Subcutaneous abdominal adipose tissue (tissue), 5 donors: ENCODE measurements at regions not wholly inside any gene's neighbourhood (a gene's known extent, or its start where the extent isn't known, plus 50 kb on each side); places are given as distances from the start of the nearest gene placed in this dataset.

Experiments
- H3K27ac ChIP-seq: one replicate; pipeline ENCODE4 v1.7.0; 2013; ENCODE audit warnings: low read depth, mild to moderate bottlenecking, inconsistent platforms, low read length, moderate library complexity
- H3K27me3 ChIP-seq, 5 donors: one replicate each; pipeline ENCODE4 v1.7.0; 2013; ENCODE audit warnings: low read length in 5 of 5, inconsistent platforms in 1 of 5; ENCODE audit not compliant: control insufficient read depth in 5 of 5, insufficient read depth in 4 of 5
- H3K36me3 ChIP-seq, 5 donors: one replicate each; pipeline ENCODE4 v1.7.0; 2013; ENCODE audit warnings: low read length in 5 of 5; ENCODE audit not compliant: control insufficient read depth in 5 of 5, insufficient read depth in 5 of 5
- H3K4me1 ChIP-seq, 5 donors: one replicate each; pipeline ENCODE4 v1.7.0; 2013; ENCODE audit warnings: low read length in 5 of 5, mild to moderate bottlenecking in 3 of 5, moderate library complexity in 1 of 5; ENCODE audit not compliant: control insufficient read depth in 5 of 5, insufficient read depth in 5 of 5
- H3K4me3 ChIP-seq, 5 donors: one replicate each; pipeline ENCODE4 v1.7.0; 2013; ENCODE audit warnings: low read length in 5 of 5, low read depth in 1 of 5
- H3K9ac ChIP-seq, 5 donors: one replicate each; pipeline ENCODE4 v1.7.0; 2013; ENCODE audit warnings: low read length in 5 of 5, mild to moderate bottlenecking in 4 of 5, moderate library complexity in 3 of 5
- H3K9me3 ChIP-seq, 5 donors: one replicate each; pipeline ENCODE4 v1.7.0; 2013; ENCODE audit warnings: low read length in 5 of 5; ENCODE audit not compliant: control insufficient read depth in 5 of 5
- donor health status: healthy.
- donor health status: healthy.
- donor health status: healthy.
- donor health status: healthy.
- donor health status: healthy.

GRCh38 chr6:54050750-54051149, 60.5 kb upstream of the MLIP start:
- H3K4me1 ChIP-seq = peaks cover 0 to 13% (median 7%) of the 10 kb centered on the region in 5 donors
- H3K27ac ChIP-seq = no peak overlapping the region
- no peaks in the 10 kb centered on the region for H3K27me3 ChIP-seq
- no peaks in the 10 kb centered on the region for H3K9me3 ChIP-seq
- H3K9ac ChIP-seq = no peak overlapping the region
- no peak overlapping the region for H3K4me3 ChIP-seq
- H3K36me3 ChIP-seq = no peaks in the 10 kb centered on the region

- no peak overlapping the region for H3K27ac ChIP-seq
- no peaks in the 10 kb centered on the region for H3K36me3 ChIP-seq
- H3K4me1 ChIP-seq = peaks cover 0 to 28% (median 7%) of the 10 kb centered on the region in 5 donors
- H3K9ac ChIP-seq = no peak overlapping the region
- H3K27me3 ChIP-seq = no peaks in the 10 kb centered on the region
- H3K9me3 ChIP-seq = no peaks in the 10 kb centered on the region
- H3K4me3 ChIP-seq = peak overlapping the region in 1 of 5 donors; percentile 18
Observed at GRCh38 chr6:54053881-54054391, 57.3 kb upstream of the MLIP start.

- Histone ChIP-seq H3K36me3 (no peaks in the 10 kb centered on the region), H3K4me3 (no peak overlapping the region), H3K9ac (no peak overlapping the region), H3K9me3 (no peaks in the 10 kb centered on the region), H3K27me3 (no peaks in the 10 kb centered on the region), H3K27ac (no peak overlapping the region), H3K4me1 (peaks cover 0 to 35% (median 7%) of the 10 kb centered on the region in 5 donors)
Observed at GRCh38 chr6:54056105-54056504, 55.1 kb upstream of the MLIP start.

- Histone ChIP-seq H3K4me1 (peaks cover 0 to 35% (median 7%) of the 10 kb centered on the region in 5 donors), H3K27me3 (no peaks in the 10 kb centered on the region), H3K9ac (no peak overlapping the region), H3K9me3 (no peaks in the 10 kb centered on the region), H3K36me3 (no peaks in the 10 kb centered on the region), H3K27ac (no peak overlapping the region), H3K4me3 (no peak overlapping the region)
Observed at GRCh38 chr6:54057058-54057457, 54.2 kb upstream of the MLIP start.

- Histone ChIP-seq H3K27ac (no peak overlapping the region), H3K9me3 (no peaks in the 10 kb centered on the region), H3K9ac (no peak overlapping the region), H3K36me3 (no peaks in the 10 kb centered on the region), H3K4me1 (peaks cover 0 to 35% (median 7%) of the 10 kb centered on the region in 5 donors), H3K4me3 (no peak overlapping the region), H3K27me3 (no peaks in the 10 kb centered on the region)
Observed at GRCh38 chr6:54058236-54058635, 53.0 kb upstream of the MLIP start.

GRCh38 chr6:54059683-54060082, 51.6 kb upstream of the MLIP start:
- no peaks in the 10 kb centered on the region for H3K36me3 ChIP-seq
- no peak overlapping the region for H3K4me3 ChIP-seq
- H3K27me3 ChIP-seq = no peaks in the 10 kb centered on the region
- peak overlapping the region in 1 of 5 donors; percentile 7 for H3K9ac ChIP-seq
- no peaks in the 10 kb centered on the region for H3K9me3 ChIP-seq
- no peak overlapping the region for H3K27ac ChIP-seq
- peaks cover 0 to 24% (median 5%) of the 10 kb centered on the region in 5 donors for H3K4me1 ChIP-seq

GRCh38 chr6:54060286-54060685, 51.0 kb upstream of the MLIP start:
- Histone ChIP-seq H3K4me1 (peaks cover 0 to 24% (median 5%) of the 10 kb centered on the region in 5 donors), H3K36me3 (no peaks in the 10 kb centered on the region), H3K9ac (no peak overlapping the region), H3K27me3 (no peaks in the 10 kb centered on the region), H3K27ac (no peak overlapping the region), H3K4me3 (no peak overlapping the region), H3K9me3 (no peaks in the 10 kb centered on the region)
